ENCODE measurements at regions not wholly inside any gene's neighbourhood (a gene's known extent, or its start where the extent isn't known, plus 50 kb on each side); places are given as distances from the start of the nearest gene placed in this dataset.
"Not testable (repeated sequence)": the region's sequence is repeated elsewhere in the genome, so short reads cannot be mapped to it uniquely, and the experiment has no call there.

DNA sequence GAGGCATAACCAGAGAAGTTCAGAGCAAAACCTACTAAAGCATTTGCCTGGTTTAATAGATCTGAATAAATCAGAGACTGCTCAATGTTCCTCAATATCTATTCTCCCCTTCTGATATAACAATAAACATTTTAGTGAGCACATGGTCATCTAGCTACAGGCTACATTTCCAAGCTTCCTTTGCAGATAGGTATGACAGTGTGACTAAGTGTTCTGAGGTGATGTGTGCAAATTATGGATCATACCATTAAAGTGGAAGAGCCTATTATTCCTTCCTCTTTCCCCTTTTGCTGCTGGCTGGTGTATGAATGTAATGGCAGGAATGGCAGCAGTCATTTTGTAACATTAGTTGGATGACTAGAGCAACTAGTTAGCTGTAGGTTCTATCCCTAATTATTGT, 285.8 kb upstream of the RASA1 start:
- DNase-seq, result no peak

DNA sequence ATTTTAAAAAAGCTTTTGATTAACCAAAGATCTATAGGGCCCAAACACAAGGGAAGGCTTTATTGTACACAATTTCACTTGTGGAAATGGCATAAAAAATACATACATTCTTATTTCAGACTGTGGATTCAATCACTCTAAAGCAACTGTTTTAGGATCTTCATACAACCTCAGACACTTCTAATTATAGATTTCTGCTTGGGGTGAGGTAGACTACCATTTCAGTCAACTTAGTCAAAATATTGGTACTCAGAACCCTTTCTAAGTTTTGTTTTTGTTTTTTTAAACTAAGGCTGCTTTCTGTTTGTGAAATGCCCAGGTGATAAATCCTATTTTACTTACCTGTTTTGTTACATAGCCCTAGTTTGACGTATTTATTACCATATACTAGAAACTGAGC, 284.5 kb upstream of the RASA1 start:
- DNase-seq, result no peak

DNA sequence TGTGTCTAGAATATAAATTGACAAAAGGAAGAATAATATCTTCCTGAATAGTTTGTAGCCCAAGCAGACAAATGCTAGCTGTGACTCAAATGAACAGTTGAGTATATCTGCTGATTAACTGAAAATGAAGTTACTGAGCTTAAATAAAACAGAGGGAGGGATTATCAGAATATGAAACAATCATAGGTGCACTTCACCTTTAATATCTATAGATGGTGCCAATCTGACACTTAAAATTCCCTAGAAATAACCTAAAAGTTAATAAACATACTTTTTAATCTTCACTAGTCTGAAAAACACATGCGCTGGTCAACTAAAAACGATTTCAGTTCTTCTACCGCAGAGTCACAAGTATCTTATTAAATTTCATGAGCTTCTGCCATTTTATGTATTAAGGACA, 280.8 kb upstream of the RASA1 start:
- DNase-seq, result no peak

DNA sequence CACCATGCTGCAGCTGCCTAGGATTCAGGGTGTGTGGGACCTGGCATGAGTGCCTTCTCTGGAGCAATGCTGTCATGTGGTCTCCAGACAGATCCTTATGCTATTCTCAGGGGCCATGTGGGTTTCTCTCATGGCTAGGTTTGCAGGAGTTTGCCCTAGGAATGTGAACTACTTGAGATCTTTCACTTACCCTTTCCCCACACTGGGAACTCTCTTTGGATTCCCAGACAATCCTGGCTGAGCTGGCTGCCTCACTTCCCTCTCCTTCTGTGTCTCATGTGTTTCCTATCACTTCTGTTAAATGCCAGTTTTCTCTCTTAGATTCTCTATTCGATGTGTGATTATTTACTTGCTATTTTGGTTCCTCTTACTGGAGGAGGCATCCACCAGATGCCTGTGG, 270.2 kb upstream of the RASA1 start:
- no peak for DNase-seq

DNA sequence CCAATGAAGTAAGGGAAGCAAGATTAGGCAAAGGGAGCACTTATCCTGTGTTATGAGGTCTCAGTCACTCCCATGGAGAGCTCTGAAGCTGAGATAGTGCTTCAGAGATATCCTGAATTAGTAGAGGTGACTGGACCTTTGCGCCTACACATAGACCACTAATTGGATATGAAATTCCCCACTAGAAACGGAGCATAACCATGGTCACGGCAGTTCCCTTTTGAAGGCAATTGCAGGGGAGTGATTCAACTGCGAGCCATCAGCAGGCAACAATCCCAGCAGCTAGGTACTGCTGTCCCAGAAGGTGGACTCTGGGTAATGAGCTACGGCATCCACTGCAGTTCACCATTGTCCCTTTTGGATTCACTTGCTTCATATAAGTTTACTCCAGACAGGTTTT, 267.7 kb upstream of the RASA1 start:
- DNase-seq, result no peak

DNA sequence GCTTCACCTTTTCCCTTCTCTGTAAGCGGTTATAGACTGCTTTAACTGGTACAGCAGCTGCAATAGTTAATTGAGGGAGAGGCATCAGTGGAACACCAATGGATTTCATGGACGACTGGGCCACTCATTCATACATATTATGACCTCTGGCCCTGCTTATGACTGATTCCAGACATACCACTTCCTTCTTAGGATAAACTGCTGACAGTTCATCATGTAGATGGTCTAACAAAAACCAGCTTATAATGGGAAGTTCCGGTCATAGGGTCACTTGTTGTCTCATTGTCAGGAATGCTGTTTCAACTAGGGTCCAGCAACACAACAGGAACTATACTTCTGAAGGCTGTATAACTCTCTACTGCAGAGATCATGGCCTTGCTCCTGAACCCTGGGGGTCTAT, 265.2 kb upstream of the RASA1 start:
- no peak for DNase-seq

DNA sequence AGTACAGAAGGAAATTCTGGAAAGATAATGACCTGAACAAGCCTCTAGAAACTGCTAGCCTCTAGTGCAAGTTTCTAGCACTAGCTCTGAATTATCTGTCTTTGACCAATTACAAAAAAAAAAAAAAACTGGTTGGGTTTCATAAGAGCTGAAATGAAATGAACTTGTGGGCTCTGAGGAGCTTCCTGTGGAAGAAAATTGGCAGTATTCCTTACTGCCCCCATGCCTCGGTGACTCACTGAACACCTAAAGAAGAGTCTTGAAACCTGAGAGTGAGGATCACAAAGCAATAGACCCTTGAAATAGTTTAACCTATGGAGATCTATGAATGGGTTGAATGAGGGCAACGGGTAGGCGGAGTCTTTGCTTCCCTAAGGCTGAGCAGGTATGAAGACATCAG, 263.6 kb upstream of the RASA1 start:
- DNase-seq, result no peak

DNA sequence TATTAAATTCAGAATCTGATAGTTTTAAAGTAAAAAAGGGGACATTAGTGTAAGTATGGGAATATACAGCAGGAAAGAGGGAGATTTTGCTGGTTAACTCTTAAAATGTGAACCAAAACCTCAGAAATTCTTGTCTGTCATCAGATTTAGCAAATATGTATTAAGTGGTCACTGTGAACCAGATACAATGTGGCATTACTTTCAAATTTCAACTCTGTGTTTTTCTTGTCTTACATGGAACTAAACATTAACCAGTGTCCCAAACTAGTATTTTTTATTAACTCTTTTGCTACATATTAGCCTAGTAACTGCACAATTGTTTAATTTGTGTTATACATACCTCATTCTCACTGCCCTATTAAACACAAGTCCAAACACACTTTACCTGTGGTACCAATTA, 259.9 kb upstream of the RASA1 start:
- DNase-seq, result no peak

DNA sequence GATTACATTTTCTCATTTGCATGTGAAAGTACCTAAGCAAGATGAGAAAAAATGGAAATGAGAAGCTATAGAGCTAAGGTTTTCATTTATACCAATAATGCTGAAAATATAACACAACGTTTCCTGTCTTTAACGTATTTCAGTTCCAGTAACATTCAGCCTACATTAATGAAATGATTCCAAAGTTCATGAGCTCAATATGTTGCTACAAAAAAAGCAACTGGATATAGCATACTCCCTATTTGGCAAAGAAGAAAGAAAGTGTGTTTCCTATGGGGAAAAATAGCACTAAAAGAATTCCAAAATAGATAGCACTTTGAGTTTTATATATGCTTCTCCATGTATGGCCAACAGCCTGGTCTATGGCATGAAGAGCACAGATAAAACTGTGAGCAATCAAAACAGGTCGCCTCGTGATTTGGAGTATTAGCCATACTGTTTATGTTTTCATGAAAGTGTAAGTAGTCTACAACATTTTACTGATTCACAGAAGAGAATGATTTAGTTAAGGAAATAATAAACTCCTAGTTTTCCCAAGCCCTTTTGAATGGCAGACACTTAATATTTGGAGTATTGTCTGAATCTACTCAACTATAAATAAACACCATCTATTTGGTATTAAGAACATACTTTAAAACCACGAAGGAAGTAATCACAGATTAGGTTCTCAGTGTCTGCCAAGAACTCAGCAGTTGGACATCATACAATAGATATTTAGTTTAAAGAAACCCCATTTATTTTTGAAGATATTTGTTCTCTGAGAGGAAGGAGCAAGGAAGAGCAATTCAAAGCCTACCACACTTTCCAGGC, 258.7 kb upstream of the RASA1 start:
- DNase-seq, result no peak

DNA sequence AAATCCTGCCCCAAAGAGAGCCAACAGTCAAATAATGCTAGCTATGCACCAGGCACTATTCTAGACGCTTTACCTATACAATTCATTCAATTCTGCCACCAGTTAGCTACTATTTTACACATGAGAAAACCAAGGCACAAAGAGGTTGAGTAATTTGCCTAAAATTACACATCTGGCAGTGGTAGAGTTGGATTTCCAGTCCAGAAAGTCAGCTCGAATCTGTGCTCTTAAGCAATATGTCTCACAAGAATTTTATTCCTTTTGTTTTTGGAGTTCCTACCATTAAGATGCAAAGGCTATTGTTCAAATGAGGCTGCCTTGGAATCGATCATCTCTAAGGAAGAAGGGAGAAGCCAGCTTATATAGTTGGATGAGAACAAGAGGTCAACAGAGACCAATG, 256.9 kb upstream of the RASA1 start:
- DNase-seq, result no peak

DNA sequence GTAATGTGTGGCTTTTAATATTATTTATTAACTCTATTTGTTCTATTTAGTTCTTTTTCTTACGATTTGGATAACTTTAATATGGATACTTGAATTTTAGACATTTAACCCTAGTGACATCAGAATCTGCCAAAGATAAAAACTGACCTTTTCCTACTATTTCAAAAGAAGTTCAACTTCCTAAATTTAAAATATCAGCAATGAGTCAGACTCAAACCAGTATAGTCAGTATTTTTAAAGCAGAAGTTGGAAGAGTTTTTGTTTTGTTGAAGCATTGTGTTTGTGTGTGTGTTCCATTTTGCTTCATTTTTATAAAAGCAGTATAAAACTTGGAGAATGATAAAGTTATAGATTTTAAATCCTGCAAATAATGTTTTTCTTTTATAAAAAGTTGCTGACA, 251.8 kb upstream of the RASA1 start:
- no peak for DNase-seq

DNA sequence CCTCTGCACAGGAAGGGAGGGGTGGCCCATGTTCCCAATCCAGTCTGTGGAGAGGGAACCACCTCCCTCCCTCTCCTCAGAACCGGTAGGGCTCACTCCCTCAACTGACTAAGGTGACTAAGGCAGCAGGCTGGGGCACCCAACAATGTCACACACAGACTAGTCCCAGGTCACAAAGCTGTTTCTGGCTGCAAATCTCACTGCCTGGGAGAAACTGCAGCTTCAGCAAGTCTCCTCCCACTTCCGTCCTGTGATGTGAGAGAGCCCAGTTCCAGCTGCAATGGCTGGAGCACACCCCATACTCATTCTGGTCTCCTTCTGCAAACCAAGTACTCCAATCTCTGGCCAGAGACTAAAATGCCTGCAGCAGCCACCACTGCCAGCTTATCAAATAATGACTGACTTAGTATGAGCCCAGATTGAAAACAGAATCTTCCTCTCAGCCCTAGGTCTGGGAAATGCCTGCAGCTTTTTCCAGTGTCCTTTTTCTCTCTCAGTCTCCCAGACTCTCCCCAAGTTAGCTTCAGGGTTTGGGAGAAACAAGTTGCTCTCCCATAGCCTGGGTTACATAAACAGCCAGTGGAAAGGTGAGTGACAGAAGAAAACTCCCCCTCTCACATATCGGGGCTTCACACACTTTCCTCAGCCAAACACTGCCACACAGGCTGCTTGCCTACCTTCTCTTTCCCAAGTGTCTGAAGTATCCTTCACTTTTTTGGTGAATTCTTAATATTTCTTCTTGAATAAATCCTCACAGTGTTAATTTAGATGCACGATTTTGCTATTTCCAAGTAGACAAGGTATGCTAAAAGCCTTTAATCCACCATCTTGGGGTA, 247.4 kb upstream of the RASA1 start:
- no peak for DNase-seq

DNA sequence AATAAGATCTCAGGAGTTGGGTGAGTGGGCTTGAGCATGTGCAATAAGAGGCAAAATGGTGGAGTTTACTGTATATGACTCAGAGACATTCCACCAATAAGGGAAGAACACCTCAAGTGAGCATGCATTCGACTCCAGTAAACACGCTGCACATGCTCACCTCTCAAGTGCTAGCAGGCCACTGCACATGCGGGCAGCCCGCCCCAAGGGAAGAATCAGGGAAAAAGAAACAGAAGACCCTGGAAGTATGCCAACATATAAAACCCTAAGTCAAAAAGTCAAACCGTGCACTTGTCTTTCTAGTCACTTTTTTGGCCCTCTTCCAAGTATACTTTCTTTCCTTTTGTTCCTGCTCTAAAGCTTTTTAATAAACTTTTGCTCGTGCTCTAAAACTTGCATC, 245.3 kb upstream of the RASA1 start:
- DNase-seq, result no peak

DNA sequence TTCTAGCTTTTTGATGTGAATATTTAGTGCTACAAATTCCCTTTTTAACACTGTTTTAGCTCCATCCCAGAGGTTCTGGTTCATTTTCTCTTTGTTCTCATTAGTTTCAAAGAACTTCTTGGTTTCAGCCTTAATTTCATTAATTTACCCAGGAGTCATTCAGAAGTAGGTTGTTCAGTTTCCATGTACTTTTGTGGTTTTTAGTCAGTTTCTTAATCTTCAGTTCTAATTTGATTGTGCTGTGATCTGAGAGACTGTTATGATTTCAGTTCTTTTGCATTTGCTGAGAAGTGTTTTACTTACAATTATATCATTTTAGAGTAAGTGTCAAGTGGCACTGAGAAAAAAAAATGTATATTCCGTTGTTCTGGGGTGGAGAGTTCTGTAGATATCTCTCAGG, 240.1 kb upstream of the RASA1 start:
- DNase-seq, result no peak

DNA sequence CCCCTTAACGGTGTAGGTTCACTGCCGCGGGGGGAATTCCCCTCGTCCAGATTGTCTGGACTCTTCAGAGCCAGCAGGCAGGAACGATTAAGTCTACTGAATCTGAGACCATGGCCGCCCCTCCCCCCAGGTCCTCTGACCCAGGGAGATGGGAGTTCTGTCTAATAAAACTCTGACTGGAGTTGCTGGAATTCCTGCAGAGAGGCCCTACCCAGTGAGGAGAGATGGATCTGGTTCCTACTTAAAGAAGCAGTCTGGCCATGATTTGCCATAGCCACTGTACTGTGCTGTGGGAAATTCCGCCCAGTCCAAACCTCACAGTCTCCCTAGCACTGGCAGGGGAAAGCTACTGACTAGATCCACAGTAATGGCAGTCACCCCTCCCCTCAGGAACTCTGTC, 237.7 kb upstream of the RASA1 start:
- DNase-seq, result no peak

DNA sequence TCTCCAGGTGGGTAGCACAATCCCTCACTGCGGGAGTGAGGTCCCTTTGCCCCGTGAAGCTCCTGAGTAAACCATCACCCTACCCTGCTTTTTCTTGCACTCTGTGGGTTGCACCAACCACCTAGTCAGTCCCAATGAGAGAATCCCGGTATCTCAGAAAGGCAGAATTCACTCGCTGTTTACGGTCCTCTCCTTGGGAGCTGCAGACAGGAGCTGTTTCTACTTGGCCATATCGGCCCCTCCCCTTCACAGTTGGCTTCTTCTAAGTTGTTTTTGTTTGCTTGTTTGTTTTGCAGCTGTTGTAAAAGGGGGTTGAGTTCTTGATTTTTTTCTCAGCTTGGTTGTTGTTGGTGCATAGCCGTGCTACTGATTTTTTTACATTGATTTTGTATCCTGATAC, 237.0 kb upstream of the RASA1 start:
- DNase-seq, result no peak

DNA sequence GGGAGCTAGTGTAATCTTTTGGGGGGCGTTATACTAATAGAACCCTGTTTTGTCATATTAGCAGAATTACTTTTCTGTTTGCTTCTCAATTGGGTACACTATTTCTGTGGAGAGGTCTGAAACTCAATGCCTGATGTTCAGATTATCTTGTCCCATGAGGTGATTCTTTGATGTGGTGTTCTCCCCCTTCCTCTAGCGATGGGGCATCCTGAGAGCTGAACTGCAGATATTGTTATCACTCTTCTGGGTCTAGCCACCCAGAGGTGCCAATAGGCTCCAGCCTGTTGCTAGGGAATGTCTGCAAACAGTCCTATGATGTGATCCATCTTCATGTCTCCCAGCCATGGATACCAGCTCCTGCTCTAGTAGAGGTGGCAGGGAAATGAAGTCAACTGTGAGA, 233.1 kb upstream of the RASA1 start:
- DNase-seq, result no peak

DNA sequence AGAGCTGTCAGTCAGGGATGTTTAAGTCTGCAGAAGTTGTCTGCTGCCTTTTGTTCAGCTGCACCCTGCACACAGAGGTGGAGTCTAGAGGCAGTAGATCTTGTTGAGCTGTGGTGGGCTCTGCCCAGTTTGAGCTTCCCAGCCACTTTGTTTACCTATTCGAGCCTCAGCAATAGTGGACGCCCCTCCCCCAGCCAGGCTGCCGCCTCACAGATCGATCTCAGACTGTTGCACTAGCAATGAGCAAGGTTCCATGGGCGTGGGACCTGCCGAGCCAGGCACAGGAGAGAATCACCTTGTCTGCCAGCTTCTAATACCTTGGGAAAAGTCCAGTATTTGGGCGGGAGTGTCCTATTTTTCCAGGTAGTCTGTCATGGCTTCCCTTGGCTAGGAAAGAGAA, 225.1 kb upstream of the RASA1 start:
- no peak for DNase-seq

DNA sequence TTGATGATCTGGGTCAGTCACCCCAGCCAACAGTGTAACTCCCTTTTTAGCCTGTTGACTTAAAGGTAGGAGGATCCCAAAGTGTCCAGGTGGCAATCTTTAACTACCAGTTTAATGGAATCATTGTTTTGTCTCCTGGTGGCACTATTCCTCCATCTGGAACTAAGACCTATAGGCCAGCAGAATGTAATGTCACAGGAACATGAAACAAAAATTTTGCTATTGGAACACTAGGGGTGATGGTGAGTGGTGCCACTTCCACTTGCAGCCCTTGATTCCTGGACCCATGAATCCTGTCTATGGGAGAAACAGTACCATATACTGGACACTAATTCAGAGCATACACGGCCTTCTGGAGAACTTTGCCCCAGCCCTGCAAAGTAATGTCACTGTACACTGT, 219.5 kb upstream of the RASA1 start:
- no peak for DNase-seq

DNA sequence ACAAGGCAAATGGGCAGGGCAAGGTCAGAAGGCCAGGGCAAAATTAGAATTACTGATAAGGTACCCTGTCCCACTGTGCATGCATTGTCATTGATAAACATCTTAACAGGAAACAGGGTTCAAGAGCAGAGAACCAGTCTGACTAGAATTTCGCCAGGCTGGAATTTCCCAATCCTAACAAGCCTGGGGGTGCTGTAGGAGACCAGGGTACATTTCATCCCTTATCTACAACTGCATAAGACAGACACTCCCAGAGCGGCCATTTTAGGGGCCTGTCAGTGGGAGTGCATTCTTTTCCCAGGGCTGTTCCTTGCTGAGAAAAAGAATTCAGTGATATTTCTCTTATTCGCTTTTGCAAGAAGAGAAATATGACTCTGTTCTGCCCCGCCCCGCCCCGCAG, 218.7 kb upstream of the RASA1 start:
- DNase-seq, result not testable (repeated sequence)

DNA sequence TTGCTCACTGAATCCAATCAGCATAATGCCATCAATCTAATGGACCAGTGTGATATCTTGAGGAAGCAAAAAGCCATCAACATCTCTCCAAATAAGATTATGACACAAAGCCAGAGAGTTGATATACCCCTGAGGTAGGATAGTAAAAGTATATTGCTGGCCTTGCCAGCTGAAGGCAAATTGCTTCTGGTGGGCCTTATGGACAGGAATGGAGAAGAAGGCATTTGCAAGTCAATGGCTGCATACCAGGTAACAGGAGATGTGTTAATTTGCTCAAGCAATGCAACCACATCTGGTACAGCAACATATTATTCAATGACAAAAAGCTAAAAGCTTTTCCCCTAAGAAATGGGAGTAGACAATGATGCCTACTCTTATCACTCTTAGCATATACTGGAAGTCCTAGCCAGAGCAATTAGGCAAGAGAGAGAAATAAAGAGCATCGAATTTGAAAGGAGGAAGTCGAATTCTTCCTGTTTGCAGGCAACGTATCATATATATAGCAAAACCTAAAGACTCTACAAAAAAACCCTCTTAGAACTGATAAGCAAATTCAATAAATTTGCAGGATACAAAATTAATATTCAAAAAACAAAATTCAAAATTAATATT, 216.1 kb upstream of the RASA1 start:
- no peak for DNase-seq

DNA sequence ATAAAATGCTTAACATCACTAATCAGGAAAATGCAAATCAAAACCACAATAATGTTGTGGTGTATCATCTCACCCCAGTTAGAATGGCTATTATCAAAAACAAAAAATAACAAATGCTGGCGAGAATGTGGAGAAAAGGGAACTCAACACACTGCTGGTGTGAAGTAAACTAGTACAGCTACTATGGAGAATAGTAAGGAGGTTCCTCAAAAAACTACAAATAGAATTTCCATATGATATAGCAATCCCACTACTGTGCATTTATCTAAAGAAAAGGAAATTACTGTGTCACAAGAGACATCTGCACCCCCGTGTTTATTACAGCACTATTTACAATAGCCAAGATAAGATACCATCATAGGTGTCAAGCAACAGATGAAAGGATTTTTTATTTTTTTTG, 214.5 kb upstream of the RASA1 start:
- DNase-seq, result no peak

DNA sequence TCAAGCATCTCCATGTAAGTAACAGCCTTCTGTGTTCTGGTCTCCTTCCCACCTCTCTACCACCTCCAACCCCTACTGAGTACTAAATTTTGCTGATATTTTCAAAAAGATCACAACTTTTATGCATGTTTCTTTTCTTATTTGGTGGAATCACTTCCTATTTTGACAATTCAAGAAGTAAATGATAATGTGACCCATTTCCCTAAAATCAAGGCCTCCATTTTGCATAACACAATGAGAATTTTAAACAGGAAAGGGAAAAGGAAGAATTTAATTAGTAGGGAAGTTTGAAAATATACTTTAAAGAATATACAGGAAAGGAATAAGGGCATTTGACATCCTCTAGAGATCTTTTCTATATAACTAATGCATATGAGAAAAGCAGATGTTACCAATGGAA, 212.9 kb upstream of the RASA1 start:
- no peak for DNase-seq

DNA sequence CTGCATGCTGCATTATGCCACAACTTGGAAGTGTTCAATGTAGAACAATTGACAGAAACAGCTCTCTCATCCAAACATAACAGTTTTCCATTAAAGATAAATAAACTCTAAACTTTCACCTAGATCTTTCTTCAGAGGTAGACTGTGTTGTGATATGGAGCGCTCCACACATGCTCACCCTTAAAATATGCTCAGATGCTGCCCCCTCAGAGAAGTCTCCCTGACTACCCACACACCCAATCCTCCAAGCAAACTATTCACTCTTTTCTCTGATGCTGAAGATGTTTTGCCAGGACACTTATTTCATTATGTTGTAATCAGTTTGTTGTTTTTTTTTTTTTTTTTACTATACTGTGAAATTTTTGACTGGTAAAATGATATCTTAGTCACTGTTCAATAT, 206.6 kb upstream of the RASA1 start:
- no peak for DNase-seq
